ENCODE measurements at regions not wholly inside any gene's neighbourhood (a gene's known extent, or its start where the extent isn't known, plus 50 kb on each side); places are given as distances from the start of the nearest gene placed in this dataset.

DNA sequence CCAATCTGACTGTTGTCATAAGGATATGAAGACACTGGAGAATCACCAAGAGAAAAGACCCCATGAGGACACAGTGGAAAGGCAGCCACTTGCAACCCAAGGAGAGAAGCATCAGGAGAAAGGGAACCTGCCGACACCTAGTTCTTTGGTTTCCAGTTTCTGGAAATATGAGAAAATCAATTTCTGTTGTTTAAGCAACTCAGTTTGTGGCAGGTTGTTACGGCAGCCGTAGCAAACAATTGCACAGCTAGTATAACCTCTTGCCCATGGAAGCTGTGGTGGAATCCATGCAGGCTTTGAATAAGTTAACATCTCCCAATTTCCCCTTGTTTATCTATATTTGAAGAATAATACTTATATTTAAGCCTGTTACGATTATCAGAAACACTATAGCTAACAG lies 1103.0 kb upstream of the PHF14 start:
- Histone ChIP-seq H3K9me3 (ENCODE audit: low read length) (no peaks in the 10 kb centered on the region), H4K20me1 (ENCODE audit: insufficient read depth) (no peaks in the 10 kb centered on the region), H3K4me2 (ENCODE audit: low read length) (no peak overlapping the region), H3F3A (ENCODE audit: insufficient read depth, low read length, poor library complexity, severe bottlenecking) (no peaks in the 10 kb centered on the region), H2AFZ (ENCODE audit: low read depth, low read length) (no peak overlapping the region), H3K9me2 (ENCODE audit: insufficient read depth, low read length) (no peaks in the 10 kb centered on the region), H3K27me3 (ENCODE audit: insufficient read depth, low read depth, low read length) (no peaks in the 10 kb centered on the region), H3K4me3 (ENCODE audit: low read length) (no peak overlapping the region), H3K9ac (ENCODE audit: low read length) (no peak overlapping the region), H3K36me3 (ENCODE audit: insufficient read depth, low read length) (no peaks in the 10 kb centered on the region), H3K79me2 (replicated peaks; ENCODE audit: insufficient read depth, low read length) (no peaks in the 10 kb centered on the region), H3K27ac (ENCODE audit: low read length) (no peak overlapping the region)
- TF ChIP-seq TAF1 (IDR thresholded peaks at IDR 0.05; ENCODE audit: low read depth), result no peak
- TF ChIP-seq, protein P1, sequence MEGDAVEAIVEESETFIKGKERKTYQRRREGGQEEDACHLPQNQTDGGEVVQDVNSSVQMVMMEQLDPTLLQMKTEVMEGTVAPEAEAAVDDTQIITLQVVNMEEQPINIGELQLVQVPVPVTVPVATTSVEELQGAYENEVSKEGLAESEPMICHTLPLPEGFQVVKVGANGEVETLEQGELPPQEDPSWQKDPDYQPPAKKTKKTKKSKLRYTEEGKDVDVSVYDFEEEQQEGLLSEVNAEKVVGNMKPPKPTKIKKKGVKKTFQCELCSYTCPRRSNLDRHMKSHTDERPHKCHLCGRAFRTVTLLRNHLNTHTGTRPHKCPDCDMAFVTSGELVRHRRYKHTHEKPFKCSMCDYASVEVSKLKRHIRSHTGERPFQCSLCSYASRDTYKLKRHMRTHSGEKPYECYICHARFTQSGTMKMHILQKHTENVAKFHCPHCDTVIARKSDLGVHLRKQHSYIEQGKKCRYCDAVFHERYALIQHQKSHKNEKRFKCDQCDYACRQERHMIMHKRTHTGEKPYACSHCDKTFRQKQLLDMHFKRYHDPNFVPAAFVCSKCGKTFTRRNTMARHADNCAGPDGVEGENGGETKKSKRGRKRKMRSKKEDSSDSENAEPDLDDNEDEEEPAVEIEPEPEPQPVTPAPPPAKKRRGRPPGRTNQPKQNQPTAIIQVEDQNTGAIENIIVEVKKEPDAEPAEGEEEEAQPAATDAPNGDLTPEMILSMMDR (IDR thresholded peaks at IDR 0.05; ENCODE audit: poor library complexity, severe bottlenecking), result no peak
- TF ChIP-seq, protein P2, sequence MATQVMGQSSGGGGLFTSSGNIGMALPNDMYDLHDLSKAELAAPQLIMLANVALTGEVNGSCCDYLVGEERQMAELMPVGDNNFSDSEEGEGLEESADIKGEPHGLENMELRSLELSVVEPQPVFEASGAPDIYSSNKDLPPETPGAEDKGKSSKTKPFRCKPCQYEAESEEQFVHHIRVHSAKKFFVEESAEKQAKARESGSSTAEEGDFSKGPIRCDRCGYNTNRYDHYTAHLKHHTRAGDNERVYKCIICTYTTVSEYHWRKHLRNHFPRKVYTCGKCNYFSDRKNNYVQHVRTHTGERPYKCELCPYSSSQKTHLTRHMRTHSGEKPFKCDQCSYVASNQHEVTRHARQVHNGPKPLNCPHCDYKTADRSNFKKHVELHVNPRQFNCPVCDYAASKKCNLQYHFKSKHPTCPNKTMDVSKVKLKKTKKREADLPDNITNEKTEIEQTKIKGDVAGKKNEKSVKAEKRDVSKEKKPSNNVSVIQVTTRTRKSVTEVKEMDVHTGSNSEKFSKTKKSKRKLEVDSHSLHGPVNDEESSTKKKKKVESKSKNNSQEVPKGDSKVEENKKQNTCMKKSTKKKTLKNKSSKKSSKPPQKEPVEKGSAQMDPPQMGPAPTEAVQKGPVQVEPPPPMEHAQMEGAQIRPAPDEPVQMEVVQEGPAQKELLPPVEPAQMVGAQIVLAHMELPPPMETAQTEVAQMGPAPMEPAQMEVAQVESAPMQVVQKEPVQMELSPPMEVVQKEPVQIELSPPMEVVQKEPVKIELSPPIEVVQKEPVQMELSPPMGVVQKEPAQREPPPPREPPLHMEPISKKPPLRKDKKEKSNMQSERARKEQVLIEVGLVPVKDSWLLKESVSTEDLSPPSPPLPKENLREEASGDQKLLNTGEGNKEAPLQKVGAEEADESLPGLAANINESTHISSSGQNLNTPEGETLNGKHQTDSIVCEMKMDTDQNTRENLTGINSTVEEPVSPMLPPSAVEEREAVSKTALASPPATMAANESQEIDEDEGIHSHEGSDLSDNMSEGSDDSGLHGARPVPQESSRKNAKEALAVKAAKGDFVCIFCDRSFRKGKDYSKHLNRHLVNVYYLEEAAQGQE (IDR thresholded peaks at IDR 0.05; ENCODE audit: borderline replicate concordance), result no peak
- no peak for TF ChIP-seq SMC3 (conservative IDR thresholded peaks at IDR 0.05; ENCODE audit: poor library complexity)
- no peak for TF ChIP-seq EP300 (conservative IDR thresholded peaks at IDR 0.05; ENCODE audit: poor library complexity, severe bottlenecking)
- TF ChIP-seq EZH2 (IDR thresholded peaks at IDR 0.05; ENCODE audit: borderline replicate concordance, insufficient read depth, low read length, poor library complexity, severe bottlenecking), result no peak
- TF ChIP-seq RAD21 (conservative IDR thresholded peaks at IDR 0.05), result no peak
- TF ChIP-seq POLR2AphosphoS5 (IDR thresholded peaks at IDR 0.05), result no peak
- TF ChIP-seq MXI1 (conservative IDR thresholded peaks at IDR 0.05; ENCODE audit: poor library complexity, severe bottlenecking), result no peak

DNA sequence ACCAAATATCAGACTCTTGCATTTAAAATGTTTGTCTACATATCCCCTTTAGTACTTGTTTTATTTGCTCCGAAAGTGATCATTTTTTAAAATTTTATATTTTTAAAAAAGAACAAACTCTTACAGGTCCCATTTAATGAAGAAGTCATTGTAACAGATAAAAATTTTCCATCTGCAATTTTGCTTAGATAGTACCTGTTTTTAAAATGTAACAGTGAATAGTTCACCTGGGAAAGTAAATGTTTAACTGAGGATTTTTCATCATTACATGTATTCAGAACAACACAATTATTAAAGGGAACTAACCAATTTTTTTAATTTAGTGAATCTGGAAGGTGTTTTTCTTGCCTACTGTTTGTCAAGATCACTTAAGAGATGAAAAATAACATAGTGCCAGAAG lies 1099.5 kb upstream of the PHF14 start:
- Histone ChIP-seq H3K27me3 (ENCODE audit: insufficient read depth, low read depth, low read length) (no peaks in the 10 kb centered on the region), H3K36me3 (ENCODE audit: insufficient read depth, low read length) (no peaks in the 10 kb centered on the region), H4K20me1 (ENCODE audit: insufficient read depth) (no peaks in the 10 kb centered on the region), H3K79me2 (replicated peaks; ENCODE audit: insufficient read depth, low read length) (no peaks in the 10 kb centered on the region), H3K9me2 (ENCODE audit: insufficient read depth, low read length) (no peaks in the 10 kb centered on the region), H3K27ac (ENCODE audit: low read length) (no peak overlapping the region), H3K9me3 (ENCODE audit: low read length) (no peaks in the 10 kb centered on the region), H3K4me3 (ENCODE audit: low read length) (no peak overlapping the region), H3F3A (ENCODE audit: insufficient read depth, low read length, poor library complexity, severe bottlenecking) (no peaks in the 10 kb centered on the region), H3K4me2 (ENCODE audit: low read length) (no peak overlapping the region), H3K9ac (ENCODE audit: low read length) (no peak overlapping the region), H2AFZ (ENCODE audit: low read depth, low read length) (no peak overlapping the region)
- TF ChIP-seq, protein P1 (IDR thresholded peaks at IDR 0.05; ENCODE audit: poor library complexity, severe bottlenecking), result no peak
- TF ChIP-seq SMC3 (conservative IDR thresholded peaks at IDR 0.05; ENCODE audit: poor library complexity), result no peak
- no peak for TF ChIP-seq MXI1 (conservative IDR thresholded peaks at IDR 0.05; ENCODE audit: poor library complexity, severe bottlenecking)
- TF ChIP-seq TAF1 (IDR thresholded peaks at IDR 0.05; ENCODE audit: low read depth), result no peak
- TF ChIP-seq EP300 (conservative IDR thresholded peaks at IDR 0.05; ENCODE audit: poor library complexity, severe bottlenecking), result no peak
- TF ChIP-seq POLR2AphosphoS5 (IDR thresholded peaks at IDR 0.05), result no peak
- TF ChIP-seq EZH2 (IDR thresholded peaks at IDR 0.05; ENCODE audit: borderline replicate concordance, insufficient read depth, low read length, poor library complexity, severe bottlenecking), result no peak

Measured in neural cell (in vitro differentiated cells).